ENCODE measurements at regions not wholly inside any gene's neighbourhood (a gene's known extent, or its start where the extent isn't known, plus 50 kb on each side); places are given as distances from the start of the nearest gene placed in this dataset.
"Not testable (repeated sequence)": the region's sequence is repeated elsewhere in the genome, so short reads cannot be mapped to it uniquely, and the experiment has no call there.

DNA sequence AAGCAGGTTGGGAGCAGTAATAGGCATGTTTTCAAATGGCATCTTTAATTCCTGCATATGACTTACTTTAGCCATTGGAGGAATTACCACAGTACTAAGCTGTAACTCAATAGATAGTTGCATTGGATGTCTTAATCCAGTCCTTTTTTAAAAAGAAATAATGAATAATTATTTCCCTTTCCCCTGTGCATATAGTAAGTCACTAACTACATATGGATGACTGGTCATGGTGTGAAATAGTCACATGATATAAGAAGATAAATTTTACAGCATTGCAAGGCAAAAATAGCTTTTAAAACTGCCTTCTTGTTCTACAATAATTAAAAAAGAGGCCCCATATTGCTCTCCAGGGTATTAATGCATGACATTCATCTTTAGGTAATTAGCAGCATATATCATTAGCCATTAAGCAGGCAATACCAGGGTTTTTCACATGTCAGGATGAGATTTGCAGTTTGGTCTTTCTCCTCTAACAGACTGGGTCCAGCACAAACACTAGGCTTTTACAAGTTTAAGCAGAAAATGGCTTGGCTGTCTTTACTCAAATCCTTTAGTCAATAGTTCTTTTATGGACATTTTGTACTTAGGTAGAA lies 606.4 kb upstream of the RORB start:
- no peak for DNase-seq

DNA sequence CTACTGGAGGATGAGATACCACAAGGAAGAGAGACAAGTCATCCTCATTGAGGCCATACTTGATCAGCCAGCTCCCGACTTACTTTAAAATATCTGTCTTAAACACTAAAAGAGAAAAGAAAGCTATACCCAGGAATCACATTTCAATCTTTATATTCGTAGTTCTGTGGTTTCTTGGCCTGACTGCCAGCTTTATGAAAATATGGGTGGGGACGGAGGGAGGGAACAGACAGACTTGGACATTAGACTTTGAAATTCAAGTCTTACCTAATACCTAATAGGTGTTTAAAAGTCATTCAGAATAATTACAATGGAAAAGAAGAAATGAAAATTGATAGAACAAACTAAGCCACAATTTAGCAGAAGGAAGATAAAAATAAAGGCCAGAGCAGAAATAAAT lies 604.8 kb upstream of the RORB start:
- DNase-seq = no peak

DNA sequence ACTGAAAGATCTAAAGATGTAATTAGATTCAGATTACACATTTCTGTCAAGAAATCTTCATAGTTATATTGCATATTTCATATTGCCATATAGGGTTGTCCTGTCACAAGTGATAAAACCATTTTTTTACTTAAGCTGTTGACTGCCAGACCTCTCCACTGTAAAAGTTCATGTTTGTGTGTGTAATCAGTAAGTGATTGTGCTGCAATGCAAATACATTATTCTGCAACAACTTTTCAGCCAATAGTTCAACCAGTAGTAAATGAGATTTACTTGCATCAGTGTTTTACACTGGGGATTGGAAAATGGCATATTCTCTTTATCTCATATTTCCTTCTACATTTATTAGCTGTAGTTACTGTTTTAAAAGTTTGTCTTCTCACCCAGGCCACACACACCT lies 603.9 kb upstream of the RORB start:
- no peak for DNase-seq

GRCh38 chr9:73896061-73896460 lies 601.1 kb upstream of the RORB start:
- DNase-seq = no peak

DNA sequence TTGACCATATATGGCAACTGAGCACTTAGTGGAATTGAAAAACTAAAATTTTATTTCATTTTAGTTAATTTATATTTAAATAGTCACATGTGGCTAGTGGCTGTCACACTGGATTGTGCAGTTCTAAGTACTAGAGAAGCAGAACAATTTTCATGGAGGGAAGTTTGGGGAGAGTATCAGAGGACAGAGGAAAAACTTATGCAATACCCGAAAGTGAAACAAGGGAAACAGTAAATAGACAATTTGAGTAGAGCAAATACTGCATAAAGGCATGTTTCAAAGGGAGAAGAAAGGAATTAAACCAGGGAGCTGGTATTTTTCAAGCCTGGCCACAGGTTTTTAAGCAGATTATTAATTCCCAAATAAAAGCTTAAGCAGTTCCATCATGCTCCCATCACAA lies 590.5 kb upstream of the RORB start:
- no peak for DNase-seq

DNA sequence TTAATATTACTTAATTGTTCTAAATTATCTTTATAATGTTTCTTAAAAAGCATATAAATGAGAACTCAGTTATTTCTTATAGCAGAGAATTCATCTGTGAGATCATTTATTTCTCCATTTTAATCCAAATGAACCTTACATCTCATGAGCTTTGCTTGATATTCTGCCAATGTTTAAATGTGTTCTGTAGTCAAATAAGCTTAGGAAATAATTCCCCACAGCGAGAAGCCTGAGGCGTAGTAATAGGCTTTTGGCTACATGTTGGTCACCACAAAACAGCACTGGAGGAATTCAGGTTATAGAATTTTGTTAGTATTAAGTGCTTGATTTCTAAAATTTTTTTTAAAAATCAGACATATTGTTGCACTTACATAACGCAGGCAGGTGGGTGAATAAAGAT lies 585.3 kb upstream of the RORB start:
- DNase-seq = no peak

DNA sequence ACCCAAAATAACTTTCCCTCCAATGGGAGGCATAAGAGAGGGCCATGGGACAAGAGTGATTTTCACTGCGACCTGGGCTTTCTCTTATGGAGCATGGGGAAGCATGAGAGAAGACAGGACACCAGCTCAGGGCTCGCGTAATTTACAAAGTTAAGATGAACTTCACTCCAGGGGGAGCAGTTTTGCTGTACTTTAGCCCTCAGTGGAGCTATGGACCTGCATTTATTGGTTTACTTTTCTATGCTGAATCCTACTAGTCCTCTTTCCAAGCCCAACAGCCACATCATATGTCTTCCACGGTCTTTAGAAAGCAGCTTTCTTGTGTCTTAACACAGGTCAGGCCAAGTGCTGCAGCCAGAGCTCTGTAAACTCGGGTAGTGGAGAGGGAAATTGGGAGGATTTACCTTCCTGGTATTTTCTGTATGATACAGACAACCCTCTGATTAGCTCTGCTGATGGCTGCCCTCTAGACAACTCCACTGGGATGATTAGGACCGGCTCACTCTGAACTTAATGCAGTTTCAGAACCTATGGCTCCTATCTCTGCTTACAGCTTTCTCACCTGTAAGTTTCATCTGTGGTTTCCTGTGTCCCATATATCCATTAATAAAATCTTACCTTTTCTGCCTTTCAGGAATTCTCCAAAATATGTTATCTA lies 581.0 kb upstream of the RORB start:
- DNase-seq = no peak

GRCh38 chr9:73919712-73920111 lies 577.4 kb upstream of the RORB start:
- no peak for DNase-seq

DNA sequence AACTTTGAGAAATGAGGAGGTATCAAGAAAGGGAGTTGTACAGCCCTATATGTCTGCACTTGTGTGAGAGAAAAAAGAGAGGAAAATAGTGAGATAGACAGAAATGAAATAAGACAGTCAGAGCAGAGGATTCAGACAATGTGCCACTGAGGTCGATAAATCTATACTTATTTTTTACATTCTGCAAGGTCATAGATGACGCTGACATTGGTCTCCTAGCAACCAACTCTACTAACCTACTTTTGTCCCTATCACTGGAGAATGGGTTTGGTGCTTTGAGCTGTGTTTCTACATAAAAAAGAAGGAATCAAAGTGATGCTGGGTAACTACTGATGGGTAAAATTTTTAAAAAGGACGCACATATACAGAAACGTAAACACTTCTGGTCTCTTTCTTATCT lies 573.3 kb upstream of the RORB start:
- DNase-seq = no peak

GRCh38 chr9:73951147-73951546 lies 546.0 kb upstream of the RORB start:
- no peak for DNase-seq

DNA sequence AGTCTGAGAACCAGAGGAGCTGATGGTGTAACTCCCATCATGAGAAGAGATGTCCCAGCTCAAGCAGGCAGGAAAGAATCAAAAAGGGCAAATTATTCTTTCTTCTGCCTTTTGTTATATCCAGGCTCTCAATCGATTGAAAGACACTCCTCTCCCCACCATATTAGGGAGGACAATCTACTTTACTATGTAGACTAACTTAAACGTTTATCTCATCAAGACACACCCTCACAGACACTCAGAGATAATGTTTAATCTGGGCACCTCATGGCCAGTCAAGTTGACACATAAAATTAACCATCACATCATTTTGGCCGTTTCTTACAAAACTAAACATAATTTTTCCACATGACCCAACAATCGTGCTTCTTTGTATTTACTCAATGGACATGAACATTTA lies 534.3 kb upstream of the RORB start:
- no peak for DNase-seq

DNA sequence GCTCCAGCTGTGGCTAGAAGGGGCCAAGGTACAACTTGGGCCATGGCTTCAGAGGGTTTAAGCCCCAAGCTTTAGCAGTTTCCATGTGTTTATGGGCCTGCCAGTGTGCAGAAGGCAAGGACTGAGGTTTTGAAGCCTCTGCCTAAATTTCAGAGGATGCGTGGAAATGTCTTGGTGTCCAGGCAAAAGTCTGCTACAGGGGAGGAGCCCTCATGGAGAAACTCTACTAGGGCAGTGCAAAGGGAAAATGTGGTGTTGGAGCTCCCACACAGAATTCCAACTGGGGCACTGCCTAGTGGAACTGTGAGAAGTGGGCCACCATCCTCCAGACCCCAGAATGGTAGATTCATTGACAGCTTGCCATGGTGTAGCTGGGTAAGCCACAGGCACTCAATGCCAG lies 527.2 kb upstream of the RORB start:
- DNase-seq = no peak

DNA sequence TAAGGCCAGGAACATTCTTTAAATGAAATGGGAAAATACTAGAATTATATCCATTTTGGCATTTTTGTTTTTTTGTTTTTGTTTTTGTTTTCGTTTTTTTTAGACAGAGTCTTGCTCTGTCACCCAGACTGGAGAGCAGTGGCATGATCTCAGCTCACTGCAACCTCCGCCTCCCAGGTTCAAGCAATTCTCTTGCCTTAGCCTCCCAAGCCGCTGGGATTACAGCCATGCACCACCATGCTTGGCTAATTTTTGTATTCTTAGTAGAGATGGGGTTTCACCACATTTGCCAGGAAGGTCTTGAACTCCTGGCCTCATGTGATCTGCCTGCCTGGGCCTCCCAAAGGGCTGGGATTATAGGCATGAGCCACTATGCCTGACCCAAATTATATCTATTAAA lies 520.7 kb upstream of the RORB start:
- DNase-seq = not testable (repeated sequence)

DNA sequence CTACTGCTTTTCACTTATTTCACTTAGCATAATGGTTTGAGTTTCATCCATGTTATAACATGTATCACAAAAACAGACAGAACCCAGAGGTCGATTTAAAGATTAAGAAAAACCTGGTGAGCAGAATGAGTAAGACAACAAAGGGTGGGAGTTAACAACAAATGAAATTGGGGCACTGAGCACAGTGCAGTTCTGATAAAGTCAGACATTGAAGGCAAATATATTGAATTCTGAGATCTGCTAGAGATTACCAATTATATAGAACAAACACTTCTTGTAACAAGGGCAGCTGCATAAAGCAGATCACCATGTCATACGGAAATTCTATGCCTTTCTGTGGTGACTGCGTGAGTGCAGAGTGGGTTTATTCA lies 517.3 kb upstream of the RORB start:
- DNase-seq = no peak

- DNase-seq = no peak
Measured at GRCh38 chr9:73980754-73981153, 516.4 kb upstream of the RORB start.

GRCh38 chr9:73981405-73981804 lies 515.7 kb upstream of the RORB start:
- DNase-seq = no peak

- DNase-seq = no peak
Measured at GRCh38 chr9:73995836-73996235, 501.3 kb upstream of the RORB start.

- DNase-seq = no peak
Measured at GRCh38 chr9:73996844-73997243, 500.3 kb upstream of the RORB start.

- no peak for DNase-seq
Measured at GRCh38 chr9:74001382-74001781, 495.8 kb upstream of the RORB start.

- DNase-seq = no peak
Measured at GRCh38 chr9:74006935-74007334, 490.2 kb upstream of the RORB start.

- DNase-seq = no peak
Measured at GRCh38 chr9:74007833-74008232, 489.3 kb upstream of the RORB start.

DNA sequence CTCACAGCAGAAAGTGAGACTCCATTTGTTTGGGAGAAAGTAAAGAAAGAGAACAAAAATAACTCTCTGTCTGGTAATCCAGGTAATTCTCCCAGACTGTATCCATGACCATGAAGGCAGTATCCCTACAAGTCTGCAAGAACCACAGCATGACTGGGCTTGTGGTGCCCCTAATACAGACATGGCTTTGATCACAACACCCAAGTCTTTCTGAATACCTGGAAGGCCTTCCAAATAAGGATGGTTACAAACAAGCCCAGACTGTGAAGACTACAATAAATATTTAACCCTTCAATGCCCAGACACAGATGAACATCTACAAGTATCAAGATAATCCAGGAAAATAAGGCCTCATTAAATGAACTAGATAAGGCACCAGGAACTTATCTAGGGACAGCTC lies 481.1 kb upstream of the RORB start:
- no peak for DNase-seq

- DNase-seq = no peak
Measured at GRCh38 chr9:74025402-74025925, 471.7 kb upstream of the RORB start.

DNA sequence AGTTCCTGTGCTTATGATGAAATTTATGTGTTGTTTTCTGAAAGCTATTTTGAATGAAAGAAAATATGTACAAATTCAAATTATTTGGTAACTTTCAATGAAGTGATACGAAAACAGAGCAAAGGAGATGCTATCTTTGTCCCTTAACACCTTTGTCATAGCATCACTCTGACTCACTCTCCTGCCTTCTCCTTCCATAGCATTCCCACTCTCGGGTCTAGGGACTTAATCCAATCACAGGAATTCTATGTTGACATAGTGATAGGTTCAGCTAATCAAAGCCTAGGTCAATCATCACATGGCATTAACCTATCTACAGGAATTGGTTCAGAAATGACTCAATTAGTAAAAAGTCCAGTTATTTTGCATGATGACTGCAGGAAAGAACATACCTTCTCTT lies 464.7 kb upstream of the RORB start:
- DNase-seq = no peak

GRCh38 chr9:74035786-74036185 lies 461.3 kb upstream of the RORB start:
- no peak for DNase-seq

Data from activated gamma-delta T cell treated with Interleukin-2 at 50 U/mL for 16 hours (primary cell).